NCI-H526 treated with DMSO at 0.1 percent for 48 hours (cell line): ENCODE measurements at regions not wholly inside any gene's neighbourhood (a gene's known extent, or its start where the extent isn't known, plus 50 kb on each side); places are given as distances from the start of the nearest gene placed in this dataset.
"Not testable (repeated sequence)": the region's sequence is repeated elsewhere in the genome, so short reads cannot be mapped to it uniquely, and the experiment has no call there.

ENCODE experiments used
- DNase-seq: peaks from one replicate; lab custom pipeline; 2025; lab: John Stamatoyannopoulos, UW

- not testable (repeated sequence) for DNase-seq
These were observed 289.4 kb downstream of the CNTNAP3B start for GRCh38 chr9:41839786-41840185.

- DNase-seq = not testable (repeated sequence)
These were observed 290.3 kb downstream of the CNTNAP3B start for GRCh38 chr9:41838953-41839352.

- not testable (repeated sequence) for DNase-seq
These were observed 290.7 kb downstream of the CNTNAP3B start for GRCh38 chr9:41838562-41838851.

GRCh38 chr9:41837684-41838561, 291.3 kb downstream of the CNTNAP3B start:
- not testable (repeated sequence) for DNase-seq

GRCh38 chr9:41833108-41833507, 296.1 kb downstream of the CNTNAP3B start:
- DNase-seq = not testable (repeated sequence)

GRCh38 chr9:41824723-41825122, 304.5 kb downstream of the CNTNAP3B start:
- not testable (repeated sequence) for DNase-seq

- DNase-seq = not testable (repeated sequence)
These were observed 326.5 kb downstream of the CNTNAP3B start for GRCh38 chr9:41802706-41803105.

GRCh38 chr9:41798684-41799083, 330.5 kb downstream of the CNTNAP3B start:
- not testable (repeated sequence) for DNase-seq

- not testable (repeated sequence) for DNase-seq
These were observed 338.4 kb downstream of the CNTNAP3B start for GRCh38 chr9:41790719-41791363.

- not testable (repeated sequence) for DNase-seq
These were observed 339.2 kb downstream of the CNTNAP3B start for GRCh38 chr9:41790007-41790406.

- DNase-seq = not testable (repeated sequence)
These were observed 339.8 kb downstream of the CNTNAP3B start for GRCh38 chr9:41789387-41789786.

GRCh38 chr9:41787951-41788350, 341.3 kb downstream of the CNTNAP3B start:
- DNase-seq = not testable (repeated sequence)

- not testable (repeated sequence) for DNase-seq
These were observed 342.0 kb downstream of the CNTNAP3B start for GRCh38 chr9:41787270-41787669.

GRCh38 chr9:41784006-41784405, 345.2 kb downstream of the CNTNAP3B start:
- DNase-seq = not testable (repeated sequence)

GRCh38 chr9:41783070-41783810, 346.0 kb downstream of the CNTNAP3B start:
- not testable (repeated sequence) for DNase-seq

- DNase-seq = not testable (repeated sequence)
These were observed 347.3 kb downstream of the CNTNAP3B start for GRCh38 chr9:41781899-41782298.

- not testable (repeated sequence) for DNase-seq
These were observed 349.3 kb downstream of the CNTNAP3B start for GRCh38 chr9:41779897-41780406.

GRCh38 chr9:41779192-41779591, 350.0 kb downstream of the CNTNAP3B start:
- not testable (repeated sequence) for DNase-seq

GRCh38 chr9:41778535-41779071, 350.6 kb downstream of the CNTNAP3B start:
- DNase-seq = not testable (repeated sequence)

- DNase-seq = not testable (repeated sequence)
These were observed 351.7 kb downstream of the CNTNAP3B start for GRCh38 chr9:41777536-41777935.

- DNase-seq = not testable (repeated sequence)
These were observed 356.7 kb downstream of the CNTNAP3B start for GRCh38 chr9:41772541-41772940.

GRCh38 chr9:41771693-41772092, 357.5 kb downstream of the CNTNAP3B start:
- DNase-seq = not testable (repeated sequence)
